ENCODE measurements at regions not wholly inside any gene's neighbourhood (a gene's known extent, or its start where the extent isn't known, plus 50 kb on each side); places are given as distances from the start of the nearest gene placed in this dataset.

GRCh38 chr6:108750801-108751200 is 97.4 kb upstream of the ARMC2 start:
- no peak for DNase-seq
- in situ Hi-C loops (cut with HindIII; ENCODE audit: low pct_ligation_motif_present, low pct_unique_long_range_greater_than_20kb, low sequenced_read_pairs): no loop called here

GRCh38 chr6:108751282-108751681 is 96.9 kb upstream of the ARMC2 start:
- DNase-seq: no peak
- in situ Hi-C loops (cut with HindIII; ENCODE audit: low pct_ligation_motif_present, low pct_unique_long_range_greater_than_20kb, low sequenced_read_pairs): no loop called here

GRCh38 chr6:108751851-108752732 is 96.1 kb upstream of the ARMC2 start:
- in situ Hi-C loops (cut with HindIII; ENCODE audit: low pct_ligation_motif_present, low pct_unique_long_range_greater_than_20kb, low sequenced_read_pairs): no loop called here
- no peak for DNase-seq

GRCh38 chr6:108752733-108753590 is 95.3 kb upstream of the ARMC2 start:
- in situ Hi-C loops (cut with HindIII; ENCODE audit: low pct_ligation_motif_present, low pct_unique_long_range_greater_than_20kb, low sequenced_read_pairs): no loop called here
- DNase-seq: no peak

- in situ Hi-C loops (cut with HindIII; ENCODE audit: low pct_ligation_motif_present, low pct_unique_long_range_greater_than_20kb, low sequenced_read_pairs): no loop called here
- no peak for DNase-seq
Measured at GRCh38 chr6:108755257-108756240, 92.7 kb upstream of the ARMC2 start.

GRCh38 chr6:108757357-108757756 is 90.9 kb upstream of the ARMC2 start:
- in situ Hi-C loops (cut with HindIII; ENCODE audit: low pct_ligation_motif_present, low pct_unique_long_range_greater_than_20kb, low sequenced_read_pairs): no loop called here
- DNase-seq: no peak

- in situ Hi-C loops (cut with HindIII; ENCODE audit: low pct_ligation_motif_present, low pct_unique_long_range_greater_than_20kb, low sequenced_read_pairs): no loop called here
- no peak for DNase-seq
Measured at GRCh38 chr6:108758884-108759283, 89.3 kb upstream of the ARMC2 start.

GRCh38 chr6:108760126-108761050 is 87.8 kb upstream of the ARMC2 start:
- in situ Hi-C loops (cut with HindIII; ENCODE audit: low pct_ligation_motif_present, low pct_unique_long_range_greater_than_20kb, low sequenced_read_pairs): no loop called here
- DNase-seq: no peak

- no peak for DNase-seq
- in situ Hi-C loops (cut with HindIII; ENCODE audit: low pct_ligation_motif_present, low pct_unique_long_range_greater_than_20kb, low sequenced_read_pairs): no loop called here
Measured at GRCh38 chr6:108762394-108762793, 85.8 kb upstream of the ARMC2 start.

GRCh38 chr6:108763931-108764579 is 84.2 kb upstream of the ARMC2 start:
- DNase-seq: no peak
- in situ Hi-C loops (cut with HindIII; ENCODE audit: low pct_ligation_motif_present, low pct_unique_long_range_greater_than_20kb, low sequenced_read_pairs): no loop called here

- DNase-seq: no peak
- in situ Hi-C loops (cut with HindIII; ENCODE audit: low pct_ligation_motif_present, low pct_unique_long_range_greater_than_20kb, low sequenced_read_pairs): no loop called here
Measured at GRCh38 chr6:108764580-108764950, 83.7 kb upstream of the ARMC2 start.

GRCh38 chr6:108765495-108765894 is 82.7 kb upstream of the ARMC2 start:
- in situ Hi-C loops (cut with HindIII; ENCODE audit: low pct_ligation_motif_present, low pct_unique_long_range_greater_than_20kb, low sequenced_read_pairs): no loop called here
- no peak for DNase-seq

- no peak for DNase-seq
- in situ Hi-C loops (cut with HindIII; ENCODE audit: low pct_ligation_motif_present, low pct_unique_long_range_greater_than_20kb, low sequenced_read_pairs): no loop called here
Measured at GRCh38 chr6:108766419-108766818, 81.8 kb upstream of the ARMC2 start.

- no peak for DNase-seq
- in situ Hi-C loops (cut with HindIII; ENCODE audit: low pct_ligation_motif_present, low pct_unique_long_range_greater_than_20kb, low sequenced_read_pairs): no loop called here
Measured at GRCh38 chr6:108766886-108767285, 81.3 kb upstream of the ARMC2 start.

GRCh38 chr6:108767418-108768165 is 80.6 kb upstream of the ARMC2 start:
- in situ Hi-C loops (cut with HindIII; ENCODE audit: low pct_ligation_motif_present, low pct_unique_long_range_greater_than_20kb, low sequenced_read_pairs): no loop called here
- no peak for DNase-seq

- DNase-seq: no peak
- in situ Hi-C loops (cut with HindIII; ENCODE audit: low pct_ligation_motif_present, low pct_unique_long_range_greater_than_20kb, low sequenced_read_pairs): no loop called here
Measured at GRCh38 chr6:108768166-108768555, 80.1 kb upstream of the ARMC2 start.

All from ACHN (cell line).